HG02763 (cell line): ENCODE measurements at regions not wholly inside any gene's neighbourhood (a gene's known extent, or its start where the extent isn't known, plus 50 kb on each side); places are given as distances from the start of the nearest gene placed in this dataset.

Experiments used
- ATAC-seq: cut with Tn5 transposase; IDR thresholded peaks from one replicate; pipeline ENCODE4 v1.9.1; 2021; ENCODE audit warnings: mild to moderate bottlenecking, moderate library complexity; ENCODE audit not compliant: unreplicated experiment

DNA sequence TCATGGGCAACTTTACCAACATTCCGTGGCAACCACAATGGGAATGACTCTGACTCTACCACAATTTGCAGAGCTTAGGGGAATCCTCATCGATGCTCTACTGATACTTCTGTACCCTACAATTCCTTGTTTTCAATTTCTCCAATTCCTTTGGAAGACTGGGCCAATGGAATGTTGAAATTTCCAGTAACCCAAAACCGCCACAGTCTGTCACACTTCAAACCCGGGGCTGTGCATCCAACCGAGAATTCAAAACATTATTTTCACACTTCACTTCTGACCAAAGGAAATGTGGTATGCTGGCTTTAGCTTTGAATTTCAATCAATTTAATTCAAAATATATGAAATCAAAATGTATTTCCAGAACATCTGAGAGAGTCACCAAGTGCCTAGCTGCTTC is 951.4 kb downstream of the VRK1 start:
- no peak for ATAC-seq

DNA sequence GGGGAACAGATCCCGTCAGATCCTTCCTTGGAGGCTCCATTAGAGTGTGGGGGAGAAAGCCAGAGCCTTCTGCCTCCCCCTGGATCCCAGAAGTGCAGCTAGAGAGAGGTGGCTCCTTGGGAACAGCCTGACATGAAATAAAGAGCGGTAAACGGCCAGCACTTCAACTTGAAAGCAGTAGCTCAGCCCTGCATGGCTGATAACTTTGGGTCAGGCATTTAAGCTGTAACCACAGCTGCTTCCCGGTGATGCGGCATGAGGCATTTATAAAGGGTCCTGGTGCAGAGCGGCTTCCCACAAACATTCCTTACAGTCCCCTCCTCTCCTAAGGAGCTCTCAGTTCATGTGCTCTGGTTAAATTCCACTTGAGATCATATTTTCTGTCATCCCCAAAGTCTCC is 960.3 kb downstream of the VRK1 start:
- ATAC-seq = no peak

GRCh38 chr14:97760050-97760449 is 962.9 kb downstream of the VRK1 start:
- ATAC-seq = no peak

- ATAC-seq = no peak
Measured at GRCh38 chr14:97762386-97762785, 965.2 kb downstream of the VRK1 start.

- no peak for ATAC-seq
Measured at GRCh38 chr14:97771340-97772045, 974.3 kb downstream of the VRK1 start.

DNA sequence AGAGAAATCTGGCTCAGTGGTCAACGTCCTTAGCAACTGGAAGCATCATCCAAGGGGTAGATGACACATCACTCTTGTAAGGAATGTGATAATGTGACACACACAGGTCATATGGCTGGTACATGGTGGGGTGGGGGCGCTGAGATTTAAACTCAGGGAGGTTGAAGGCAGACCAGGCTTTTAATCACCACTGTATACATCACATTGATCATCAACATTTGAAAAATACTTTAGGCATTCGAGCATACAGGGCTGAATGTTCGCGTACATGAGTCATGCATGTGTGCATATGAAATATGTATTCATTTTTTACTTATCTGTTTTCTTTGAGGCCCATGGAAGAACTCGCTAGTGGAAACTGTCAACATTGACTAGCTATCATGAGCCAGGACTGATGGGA is 976.4 kb downstream of the VRK1 start:
- ATAC-seq = no peak

DNA sequence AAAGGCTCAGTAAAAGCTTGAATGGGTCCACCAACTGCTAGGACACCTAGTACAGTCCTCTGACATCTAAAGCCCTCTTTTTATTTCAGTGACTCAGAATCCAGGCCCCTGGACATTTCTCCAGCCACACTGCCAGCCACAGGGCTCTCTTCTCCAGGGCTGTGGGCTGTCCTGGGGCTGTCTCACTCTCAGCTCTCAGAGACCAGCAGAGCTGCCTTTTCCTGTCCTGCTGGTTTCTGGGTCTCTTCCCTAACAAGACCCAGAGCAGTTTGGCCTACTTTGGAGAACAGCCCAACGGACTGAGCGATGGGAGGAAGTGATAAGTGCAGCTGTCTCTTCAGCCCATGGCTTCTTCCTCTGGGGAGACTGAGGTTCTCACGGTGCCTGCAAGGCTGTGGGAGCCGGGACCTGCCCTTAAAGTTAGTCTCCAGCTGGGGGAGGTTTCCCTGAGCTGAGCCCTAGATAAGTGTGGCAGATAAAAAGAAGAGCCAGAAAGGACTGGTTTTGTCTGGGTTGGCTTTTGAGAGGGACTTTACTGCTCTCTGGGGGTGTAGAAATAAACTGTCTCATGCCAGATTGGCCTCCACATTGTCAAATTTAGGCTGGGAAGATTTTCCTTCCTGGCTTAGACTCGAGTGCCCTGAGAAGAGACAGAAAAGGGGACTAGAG is 979.8 kb downstream of the VRK1 start:
- no peak for ATAC-seq

DNA sequence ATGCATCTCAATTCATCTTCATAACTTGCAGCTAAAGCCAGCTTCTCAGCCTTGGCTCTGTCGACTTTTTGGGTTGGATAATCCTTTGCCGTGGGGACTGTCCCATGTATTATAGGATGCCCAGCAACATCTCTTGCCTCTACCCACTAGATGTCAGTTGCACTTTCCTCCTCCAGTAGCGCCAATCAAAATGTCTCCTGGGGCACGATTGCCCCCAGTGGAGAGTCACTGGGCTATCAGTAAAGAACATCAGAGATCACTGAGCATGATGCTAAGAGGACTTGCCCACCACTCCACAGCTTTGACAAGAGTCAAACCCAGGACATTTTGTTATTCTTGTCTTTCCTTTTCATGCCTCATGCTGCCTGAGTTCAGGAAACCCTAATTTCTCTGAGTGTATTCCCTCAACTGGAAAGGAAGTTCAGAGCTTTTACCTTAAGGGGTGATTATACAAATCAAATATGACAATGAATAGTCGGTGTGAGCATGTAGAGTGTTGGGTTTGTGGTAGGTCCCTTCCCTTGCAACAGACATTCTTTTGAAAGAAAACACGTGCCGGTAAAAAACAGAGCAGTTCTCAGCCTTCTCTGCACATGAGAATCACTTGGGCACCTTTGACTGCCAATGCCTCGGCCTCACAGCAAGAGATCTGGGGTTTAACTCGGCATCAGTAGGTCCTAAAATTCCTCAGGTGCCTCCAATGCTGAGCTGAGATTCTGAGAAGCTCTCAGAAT is 980.6 kb downstream of the VRK1 start:
- ATAC-seq = no peak

DNA sequence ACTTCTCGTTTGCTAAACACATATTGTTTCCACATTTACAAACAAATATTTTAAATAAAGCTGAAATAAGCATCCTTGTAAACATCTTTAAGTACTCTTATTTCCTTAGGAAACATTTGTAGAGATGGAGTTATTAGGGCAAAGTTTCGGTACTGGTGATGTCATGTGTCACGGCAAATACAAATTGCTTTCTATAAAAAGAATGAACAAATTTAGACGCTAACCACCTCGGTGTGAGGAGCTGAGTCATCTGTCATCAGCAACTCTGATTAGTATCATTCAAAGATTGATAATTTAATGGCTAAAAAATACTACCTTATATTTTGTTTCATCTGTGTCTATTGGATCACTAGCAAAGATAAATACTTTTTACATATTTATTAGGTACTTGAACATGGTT is 982.0 kb downstream of the VRK1 start:
- no peak for ATAC-seq

- ATAC-seq = no peak
Measured at GRCh38 chr14:97780804-97781203, 983.6 kb downstream of the VRK1 start.

GRCh38 chr14:97781961-97782360 is 984.8 kb downstream of the VRK1 start:
- ATAC-seq = no peak

GRCh38 chr14:97782871-97783414 is 985.8 kb downstream of the VRK1 start:
- no peak for ATAC-seq

GRCh38 chr14:97785495-97785894 is 988.3 kb downstream of the VRK1 start:
- ATAC-seq = no peak

DNA sequence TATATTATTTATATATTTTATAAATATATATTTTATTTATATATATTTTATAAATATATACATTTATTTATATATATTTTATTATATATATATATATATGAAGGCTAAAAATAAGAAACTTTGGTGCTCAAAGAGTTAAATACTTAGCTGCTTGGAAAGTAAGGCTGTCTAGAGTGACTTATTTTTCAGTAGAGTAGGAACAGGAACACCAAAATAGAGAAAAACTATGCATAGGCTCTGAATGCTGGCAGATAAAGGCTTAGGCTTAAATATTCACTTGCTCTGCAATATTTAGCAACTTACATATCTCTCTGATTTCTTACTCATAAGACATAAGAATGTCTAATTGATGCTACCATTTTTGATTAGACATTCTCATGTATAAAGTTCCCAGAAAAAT is 991.2 kb downstream of the VRK1 start:
- ATAC-seq = no peak

- no peak for ATAC-seq
Measured at GRCh38 chr14:97788846-97789526, 991.8 kb downstream of the VRK1 start.

DNA sequence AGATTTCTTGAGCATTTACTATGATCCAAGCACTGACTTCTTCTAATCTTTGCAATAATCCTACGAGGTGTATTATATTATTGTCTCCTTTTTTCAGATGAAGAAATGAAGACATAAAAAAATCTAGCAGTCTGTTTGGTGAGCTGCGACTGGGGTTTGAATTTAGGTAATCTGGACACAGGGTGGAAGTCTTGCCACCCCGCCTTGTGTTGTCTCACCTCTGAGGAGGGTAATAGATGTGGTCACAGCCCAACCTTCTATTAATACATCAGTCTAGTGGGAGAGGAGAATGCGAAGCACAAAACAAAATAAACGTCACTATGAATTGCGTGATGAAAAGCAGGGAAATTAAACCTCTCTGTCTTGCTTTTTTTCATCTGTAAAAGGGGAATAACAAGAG is 993.9 kb downstream of the VRK1 start:
- ATAC-seq = no peak

- ATAC-seq = no peak
Measured at GRCh38 chr14:97791906-97792305, 994.7 kb downstream of the VRK1 start.

DNA sequence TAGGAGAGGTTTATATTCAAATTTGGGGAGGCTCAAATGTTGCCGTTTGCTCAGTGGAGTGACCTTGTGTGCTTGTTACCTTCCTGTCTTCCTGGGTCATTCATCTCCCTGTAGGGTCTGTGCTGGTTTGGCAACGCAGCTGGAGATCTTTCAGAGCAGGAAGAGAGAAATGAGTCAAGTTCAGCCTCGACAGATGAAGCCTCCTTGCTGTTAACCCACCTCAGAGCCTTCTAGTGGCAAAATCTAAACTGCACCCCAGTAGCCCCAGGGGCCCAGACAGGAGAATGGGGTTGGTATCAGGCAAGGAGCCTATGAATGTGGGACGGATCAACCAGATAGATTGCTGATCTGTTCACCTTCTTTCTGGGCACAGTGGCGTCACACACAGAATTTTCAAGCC is 999.3 kb downstream of the VRK1 start:
- no peak for ATAC-seq

DNA sequence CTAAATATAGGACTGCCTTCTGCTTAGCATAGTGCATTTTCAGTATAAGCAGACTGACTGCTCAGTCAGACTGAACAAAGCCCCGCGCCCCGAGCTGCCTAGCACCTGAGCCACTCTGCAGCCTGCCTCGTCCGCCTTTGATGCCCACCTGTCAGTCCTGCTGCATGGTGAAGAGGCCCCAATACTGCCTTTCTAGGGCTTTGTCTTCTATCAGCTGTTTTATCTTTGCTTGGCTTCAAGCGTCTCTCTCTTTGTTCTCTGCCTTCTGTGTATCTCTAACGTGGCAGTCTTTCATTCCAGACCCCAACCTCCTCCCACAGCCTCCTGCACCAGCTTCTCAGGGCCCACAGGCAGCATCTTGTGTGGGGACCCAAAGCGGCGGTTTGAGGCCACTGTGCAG is 1001.0 kb downstream of the VRK1 start:
- ATAC-seq = no peak

GRCh38 chr14:97802430-97803373 is 1005.5 kb downstream of the VRK1 start:
- ATAC-seq = no peak
